SK-N-SH (cell line): ENCODE measurements at regions not wholly inside any gene's neighbourhood (a gene's known extent, or its start where the extent isn't known, plus 50 kb on each side); places are given as distances from the start of the nearest gene placed in this dataset.

Source experiments
- CTCF ChIA-PET: fragments of 300-600, 350-600 bp; formaldehyde crosslinking; extraction: SDS; loops from one replicate; lab custom pipeline; 2021; lab: Yijun Ruan, JAX
- POLR2A ChIA-PET: fragments of 350-600 bp; sonication (Branson Sonifier 250); formaldehyde crosslinking; extraction: SDS; loops from one replicate; lab custom pipeline; 2020; ENCODE audit warnings: antibody characterized with exemption, inconsistent platforms; lab: Yijun Ruan, JAX
- DNase-seq: peaks from one replicate; pipeline ENCODE4 v3.0.0; 2012
- H2AFZ ChIP-seq: fragments of 200-600 bp; sonication (generic); 2 replicates; pipeline ENCODE4 v1.8.1; 2016; ENCODE audit warnings: antibody characterized with exemption, mild to moderate bottlenecking, low read depth
- H3F3A ChIP-seq: fragments of 200-600 bp; sonication (generic); replicated peaks from 2 replicates; pipeline ENCODE3; 2016; ENCODE audit warnings: antibody characterized with exemption, mild to moderate bottlenecking; ENCODE audit not compliant: insufficient read depth
- H3K27ac ChIP-seq, 2 experiments: fragments of 200-500 bp in 1 of 2; fragments of 200-600 bp in 1 of 2; sonication (Bioruptor generic) in 1 of 2; sonication (generic), shearing (Covaris generic) in 1 of 2; 2 replicates each; pipeline versions ENCODE4 v1.5.1 to v1.6.1; 2014 to 2016; ENCODE audit warnings: low read depth in 2 of 2, inconsistent platforms in 1 of 2, low read length in 1 of 2, mild to moderate bottlenecking in 1 of 2, mixed read lengths in 1 of 2
- H3K27me3 ChIP-seq: fragments of 200-600 bp; sonication (generic), shearing (Covaris generic); 2 replicates; pipeline ENCODE4 v1.6.1; 2016; ENCODE audit warnings: mixed run types; ENCODE audit not compliant: insufficient read depth
- H3K36me3 ChIP-seq, 2 experiments: fragments of 200-500 bp in 1 of 2; fragments of 200-600 bp in 1 of 2; sonication (Bioruptor generic) in 1 of 2; sonication (generic) in 1 of 2; replicated peaks in 1 of 2; 2 replicates each; pipeline versions ENCODE3 to v1.5.1; 2014 to 2016; ENCODE audit warnings: low read length in 1 of 2, mild to moderate bottlenecking in 1 of 2; ENCODE audit not compliant: insufficient read depth in 2 of 2, control insufficient read depth in 1 of 2
- H3K4me1 ChIP-seq, 2 experiments: fragments of 200-500 bp in 1 of 2; fragments of 200-600 bp in 1 of 2; sonication (Bioruptor generic) in 1 of 2; sonication (generic), shearing (Covaris generic) in 1 of 2; 2 replicates each; pipeline versions ENCODE4 v1.5.1 to v1.6.1; 2014 to 2016; ENCODE audit warnings: low read depth in 1 of 2, low read length in 1 of 2, mixed run types in 1 of 2; ENCODE audit not compliant: insufficient read depth in 2 of 2, control insufficient read depth in 1 of 2
- H3K4me2 ChIP-seq: fragments of 200-600 bp; sonication (generic), shearing (Covaris generic); 2 replicates; pipeline ENCODE4 v1.6.1; 2017; ENCODE audit warnings: mixed run types
- H3K4me3 ChIP-seq, 2 experiments: fragments of 200-500 bp in 1 of 2; fragments of 200-600 bp in 1 of 2; sonication (Bioruptor generic) in 1 of 2; sonication (generic), shearing (Covaris generic) in 1 of 2; 2 replicates each; pipeline versions ENCODE4 v1.5.1 to v1.8.1; 2014 to 2016; ENCODE audit warnings: low read depth in 2 of 2, inconsistent platforms in 1 of 2, low read length in 1 of 2, mild to moderate bottlenecking in 1 of 2, mixed read lengths in 1 of 2, moderate library complexity in 1 of 2
- H3K79me2 ChIP-seq: fragments of 200-600 bp; sonication (generic); 2 replicates; pipeline ENCODE4 v1.8.1; 2017; ENCODE audit warnings: mild to moderate bottlenecking; ENCODE audit not compliant: insufficient read depth
- H3K9ac ChIP-seq: fragments of 200-600 bp; sonication (generic); 2 replicates; pipeline ENCODE4 v1.6.1; 2017; ENCODE audit warnings: mixed run types
- H3K9me2 ChIP-seq: fragments of 200-600 bp; sonication (generic); 2 replicates; pipeline ENCODE4 v1.6.1; 2017; ENCODE audit warnings: mixed run types
- H3K9me3 ChIP-seq: fragments of 200-600 bp; sonication (generic); 2 replicates; pipeline ENCODE4 v1.6.1; 2017; ENCODE audit warnings: mixed run types, mild to moderate bottlenecking, moderate library complexity
- H4K20me1 ChIP-seq: fragments of 200-600 bp; sonication (generic); 2 replicates; pipeline ENCODE4 v1.6.1; 2017; ENCODE audit warnings: mild to moderate bottlenecking, mixed run types; ENCODE audit not compliant: insufficient read depth
- CHD2 ChIP-seq: fragments of 150-350 bp; IDR thresholded peaks from 2 replicates; pipeline ENCODE4 v1.6.1; 2018; ENCODE audit warnings: low read length; ENCODE audit not compliant: partially characterized antibody
- CTCF ChIP-seq: fragments of 200-600 bp; sonication (generic); IDR thresholded peaks from 2 replicates; pipeline ENCODE4 v1.6.1; 2017; ENCODE audit warnings: antibody characterized with exemption, mild to moderate bottlenecking, moderate library complexity
- ELF1 ChIP-seq: IDR thresholded peaks from 2 replicates; pipeline ENCODE4 v1.4.0; 2012
- FOXJ3 ChIP-seq: sonication (generic); formaldehyde crosslinking; IDR thresholded peaks from 2 replicates; pipeline ENCODE4 v1.5.1; 2020; ENCODE audit warnings: mild to moderate bottlenecking, missing genetic modification reagents
- FOXM1 ChIP-seq: IDR thresholded peaks from 2 replicates; pipeline ENCODE4 v1.4.0; 2012; ENCODE audit warnings: low read depth, mild to moderate bottlenecking
- GABPA ChIP-seq: IDR thresholded peaks from 2 replicates; pipeline ENCODE4 v1.4.0; 2012; ENCODE audit warnings: low read depth, mild to moderate bottlenecking
- IRF3 ChIP-seq: fragments of 150-350 bp; IDR thresholded peaks from 2 replicates; pipeline ENCODE4 v1.6.1; 2016; ENCODE audit warnings: mild to moderate bottlenecking, low read depth, low read length
- JUND ChIP-seq: IDR thresholded peaks from 2 replicates; pipeline ENCODE4 v1.4.0; 2012
- MEF2A ChIP-seq: IDR thresholded peaks from 2 replicates; pipeline ENCODE4 v1.4.0; 2012; ENCODE audit warnings: low read depth, borderline replicate concordance
- NFIC ChIP-seq: IDR thresholded peaks from 2 replicates; pipeline ENCODE4 v1.4.0; 2012; ENCODE audit warnings: borderline replicate concordance
- NRF1 ChIP-seq: IDR thresholded peaks from 2 replicates; pipeline ENCODE4 v1.6.1; 2012; ENCODE audit warnings: low read depth, mild to moderate bottlenecking, low read length
- PBX3 ChIP-seq: IDR thresholded peaks from 2 replicates; pipeline ENCODE4; 2012
- POLR2AphosphoS5 ChIP-seq: IDR thresholded peaks from 2 replicates; pipeline ENCODE4 v1.6.1; 2012; ENCODE audit warnings: low read depth, low read length
- RCOR1 ChIP-seq: fragments of 150-350 bp; IDR thresholded peaks from 2 replicates; pipeline ENCODE4 v1.6.1; 2017; ENCODE audit warnings: antibody characterized with exemption, low read length
- REST ChIP-seq: IDR thresholded peaks from 2 replicates; pipeline ENCODE4 v1.6.1; 2012; ENCODE audit warnings: mild to moderate bottlenecking, low read depth, low read length, moderate library complexity
- RFX5 ChIP-seq: IDR thresholded peaks from 2 replicates; pipeline ENCODE4 v1.6.1; 2012; ENCODE audit warnings: mild to moderate bottlenecking, improper control_type of control experiment, low read length
- SMC3 ChIP-seq: IDR thresholded peaks from 2 replicates; pipeline ENCODE4 v1.6.1; 2012; ENCODE audit warnings: low read depth, low read length, improper control_type of control experiment
- TEAD4 ChIP-seq: IDR thresholded peaks from 2 replicates; pipeline ENCODE4 v1.4.0; 2012; ENCODE audit warnings: mild to moderate bottlenecking, borderline replicate concordance; ENCODE audit not compliant: insufficient read depth
- USF1 ChIP-seq: IDR thresholded peaks from 2 replicates; pipeline ENCODE4 v1.4.0; 2012; ENCODE audit warnings: low read depth, borderline replicate concordance
- USF2 ChIP-seq: fragments of 150-350 bp; IDR thresholded peaks from 2 replicates; pipeline ENCODE4 v1.6.1; 2017; ENCODE audit warnings: antibody characterized with exemption, low read length, low read depth, borderline replicate concordance
- WGBS: methylation state at CpG from one replicate; pipeline ENCODE4 v1.1.6; 2017; ENCODE audit warnings: low lambda C conversion rate; 5-methylcytosine and 5-hydroxymethylcytosine counted together

- H3K27ac ChIP-seq = no peak overlapping the region
- peaks cover 0 to 2% of the 10 kb centered on the region in 2 experiments for H3K36me3 ChIP-seq
- no peak overlapping the region for H3K9ac ChIP-seq
- H3K9me2 ChIP-seq = no peaks in the 10 kb centered on the region
- H3K9me3 ChIP-seq = peaks cover 10% of the 10 kb centered on the region; the same call in 1 of the 2 replicates
- no peak for TF ChIP-seq CTCF
- no peak for TF ChIP-seq FOXJ3 (CRISPR knock-in tag)
- no peak for TF ChIP-seq POLR2AphosphoS5
- TF ChIP-seq FOXM1 = no peak
- TF ChIP-seq IRF3 = no peak
- no peak for TF ChIP-seq CHD2
- no peak for TF ChIP-seq GABPA
- TF ChIP-seq USF2 = no peak
- no peak for TF ChIP-seq NFIC
- TF ChIP-seq ELF1 = no peak
- no peak for TF ChIP-seq RFX5
- no peak for TF ChIP-seq REST
- no peak for TF ChIP-seq SMC3
- TF ChIP-seq USF1 = no peak
- no peak for TF ChIP-seq PBX3
- no peak for TF ChIP-seq JUND
- TF ChIP-seq NRF1 = no peak
- TF ChIP-seq TEAD4 = no peak
- TF ChIP-seq MEF2A = no peak
- no peak for TF ChIP-seq RCOR1
- 82% methylated on average over 1 of the region's 1 CpG for WGBS
- H2AFZ ChIP-seq = no peak overlapping the region
- H3K4me3 ChIP-seq = no peak overlapping the region
- H3K4me1 ChIP-seq = 0 out of 4 replicates have a peak, but pooled peaks cover 0 to 8% of the 10 kb centered on the region in 2 experiments
- H3K27me3 ChIP-seq = no peaks in the 10 kb centered on the region
- H3K4me2 ChIP-seq = no peak overlapping the region
- ChIA-PET POLR2A (no interaction called here), CTCF (no interaction called here)
- no peaks in the 10 kb centered on the region for H3K79me2 ChIP-seq
- no peaks in the 10 kb centered on the region for H4K20me1 ChIP-seq
- peaks cover 34% of the 10 kb centered on the region for H3F3A ChIP-seq
- no peak for DNase-seq
Observed at GRCh38 chr6:144901412-144901811, 616.3 kb downstream of the UTRN start.
